Stimulated activated CD4-positive, alpha-beta T cell treated with anti-CD3 and anti-CD28 coated beads, Interleukin-2, amount 100 ng/mL, for 48 hours (primary cell): ENCODE measurements at regions not wholly inside any gene's neighbourhood (a gene's known extent, or its start where the extent isn't known, plus 50 kb on each side); places are given as distances from the start of the nearest gene placed in this dataset.
"Not testable (repeated sequence)": the region's sequence is repeated elsewhere in the genome, so short reads cannot be mapped to it uniquely, and the experiment has no call there.

Source experiments
- DNase-seq, 2 donors: peaks; one replicate each; pipeline ENCODE4 v3.0.0-alpha.2; 2020

- DNase-seq, result no peak
Measured at GRCh38 chr7:21330462-21331178, 97.3 kb upstream of the SP4 start.

GRCh38 chr7:21334906-21335305 is 93.0 kb upstream of the SP4 start:
- DNase-seq, result no peak

DNA sequence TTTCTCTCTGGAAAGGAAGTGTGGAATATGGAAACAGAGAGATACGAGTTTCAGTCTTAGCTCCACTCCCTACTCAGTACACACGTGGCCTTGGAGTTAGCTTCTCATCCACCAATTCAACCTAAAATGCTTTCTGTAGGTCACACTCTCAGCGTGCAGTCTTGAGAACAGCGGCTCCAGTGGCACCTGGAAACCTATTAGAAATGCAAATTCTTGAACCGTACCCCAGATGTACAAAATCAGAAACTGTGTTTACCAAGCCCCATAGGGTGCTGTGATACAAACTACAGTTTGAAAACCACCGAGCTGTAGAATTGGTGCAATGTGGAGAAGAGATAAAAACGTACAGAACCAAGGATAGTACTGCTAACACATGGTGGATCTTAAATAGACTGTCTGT is 91.1 kb upstream of the SP4 start:
- DNase-seq, result no peak

- peak; percentile 29 to 59 for DNase-seq
Measured at GRCh38 chr7:21338728-21339164, 89.1 kb upstream of the SP4 start.

- DNase-seq, result not testable (repeated sequence)
Measured at GRCh38 chr7:21344900-21345299, 83.0 kb upstream of the SP4 start.

DNA sequence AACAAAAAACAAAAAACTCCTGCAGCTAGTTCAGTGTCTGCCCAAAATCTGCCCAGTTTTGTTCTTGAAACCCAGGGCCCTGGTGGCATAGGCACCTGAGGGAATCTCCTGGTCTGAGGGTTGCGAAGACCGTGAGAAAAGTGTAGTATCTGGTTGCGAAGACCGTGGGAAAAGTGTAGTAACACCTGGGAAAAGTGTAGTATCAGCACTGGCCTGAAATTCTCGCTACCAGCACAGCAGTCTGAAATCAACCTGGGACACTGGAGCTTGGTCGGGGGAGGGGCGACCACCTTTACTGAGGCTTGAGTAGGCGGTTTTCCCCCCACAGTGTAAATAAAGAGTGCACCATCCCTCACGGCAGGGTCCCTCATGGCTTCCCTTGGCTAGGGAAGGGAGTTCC is 82.5 kb upstream of the SP4 start:
- DNase-seq, result no peak

GRCh38 chr7:21346297-21346696 is 81.6 kb upstream of the SP4 start:
- DNase-seq, result no peak

DNA sequence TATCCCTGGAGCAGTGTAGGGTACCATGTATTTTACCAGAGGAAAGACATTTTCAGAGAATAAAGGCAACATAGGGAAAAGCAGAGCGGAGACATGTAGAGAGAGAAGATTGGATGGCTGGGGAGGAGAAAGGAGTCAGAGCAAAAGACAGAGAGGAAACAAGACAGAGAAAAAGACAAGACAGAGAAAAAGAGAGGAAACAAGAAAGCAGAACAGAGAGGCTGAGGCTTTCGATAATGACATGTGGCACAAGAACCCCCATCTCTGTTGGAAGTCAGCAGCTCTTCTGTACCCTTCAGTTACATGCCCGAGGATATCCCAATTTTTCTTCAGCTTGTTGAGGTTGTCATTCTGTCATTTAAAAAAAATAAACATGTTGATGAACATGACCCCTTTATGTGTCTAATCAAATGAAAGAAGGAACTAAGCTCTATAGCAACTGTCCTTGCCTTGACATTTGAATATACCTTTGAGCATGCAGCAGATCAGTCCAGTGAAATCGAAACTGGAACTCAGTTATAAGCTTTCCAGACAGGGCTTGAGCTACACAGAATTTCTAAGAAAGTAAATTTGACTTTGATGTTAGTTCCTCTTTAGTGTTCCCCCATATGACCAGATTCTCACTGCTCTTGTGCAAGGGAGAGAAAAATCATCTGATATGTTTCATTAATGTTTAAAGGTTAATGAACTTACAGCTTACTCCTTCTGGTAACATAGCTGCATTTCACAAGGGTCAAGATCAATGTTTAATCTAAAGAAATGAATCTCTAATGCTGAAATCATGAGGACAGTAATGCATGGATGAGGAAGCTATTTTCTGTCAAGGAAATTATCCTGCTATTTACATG is 75.1 kb upstream of the SP4 start:
- no peak for DNase-seq

GRCh38 chr7:21353388-21353780 is 74.5 kb upstream of the SP4 start:
- DNase-seq, result no peak

DNA sequence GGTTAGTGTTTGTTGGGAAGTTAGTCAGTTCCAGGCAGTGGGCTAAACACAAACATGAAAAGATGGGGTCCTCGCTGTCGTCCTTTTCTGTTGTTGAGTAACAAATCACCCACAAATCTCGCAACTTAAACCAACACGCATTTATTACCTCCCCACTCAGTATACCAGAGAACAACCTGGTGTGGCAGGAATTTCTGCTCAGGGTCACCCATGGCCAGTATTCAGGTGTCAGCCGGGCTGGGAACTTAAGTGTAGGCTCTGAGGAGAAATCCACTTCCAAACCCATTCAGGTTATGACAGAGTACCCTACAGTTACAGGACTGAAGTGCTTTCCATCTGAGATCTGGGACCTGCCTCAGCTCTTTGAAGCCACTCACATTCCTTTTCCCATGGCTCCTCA is 73.6 kb upstream of the SP4 start:
- no peak for DNase-seq

DNA sequence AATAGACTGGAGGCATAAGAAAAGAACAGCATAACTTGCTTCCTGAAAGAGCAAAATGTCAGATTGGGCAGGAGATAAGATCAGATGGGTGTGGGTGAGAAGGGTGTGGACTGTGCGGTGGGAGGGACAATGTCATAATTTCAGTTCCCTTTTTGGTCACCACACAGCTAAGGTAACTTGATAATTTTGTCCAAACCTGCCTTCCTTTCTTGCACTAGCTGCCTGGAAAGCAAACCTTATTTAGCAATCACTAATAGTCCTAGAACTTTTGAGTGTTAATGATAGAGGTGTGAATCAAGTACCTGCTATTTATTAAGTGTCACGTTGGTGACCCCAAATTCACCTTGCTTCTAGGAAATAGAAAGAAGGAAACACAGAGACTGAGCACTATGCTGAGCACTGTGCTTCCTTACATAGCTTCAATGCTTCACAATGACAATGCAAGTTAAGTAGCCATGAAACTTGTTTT is 72.4 kb upstream of the SP4 start:
- DNase-seq, result peak; percentile 24 to 28

DNA sequence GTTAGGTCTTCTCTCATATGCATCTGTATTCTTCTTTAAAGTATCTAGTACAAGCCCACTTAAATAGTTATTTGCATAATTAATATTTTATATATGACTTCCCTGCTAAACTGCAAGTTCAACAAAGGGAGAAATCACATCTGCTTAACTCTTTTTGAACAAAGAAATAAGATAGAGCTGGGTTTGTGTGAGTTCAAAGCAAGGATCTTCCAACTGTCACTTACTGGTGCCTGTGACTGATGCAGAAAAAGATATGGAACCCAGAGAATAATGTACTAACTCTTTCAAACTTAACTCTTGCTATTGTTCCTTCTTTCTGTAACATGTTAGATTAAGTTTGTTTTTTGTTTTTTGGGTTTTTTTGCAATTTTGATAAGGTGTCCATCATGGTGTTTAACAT is 71.3 kb upstream of the SP4 start:
- no peak for DNase-seq

DNA sequence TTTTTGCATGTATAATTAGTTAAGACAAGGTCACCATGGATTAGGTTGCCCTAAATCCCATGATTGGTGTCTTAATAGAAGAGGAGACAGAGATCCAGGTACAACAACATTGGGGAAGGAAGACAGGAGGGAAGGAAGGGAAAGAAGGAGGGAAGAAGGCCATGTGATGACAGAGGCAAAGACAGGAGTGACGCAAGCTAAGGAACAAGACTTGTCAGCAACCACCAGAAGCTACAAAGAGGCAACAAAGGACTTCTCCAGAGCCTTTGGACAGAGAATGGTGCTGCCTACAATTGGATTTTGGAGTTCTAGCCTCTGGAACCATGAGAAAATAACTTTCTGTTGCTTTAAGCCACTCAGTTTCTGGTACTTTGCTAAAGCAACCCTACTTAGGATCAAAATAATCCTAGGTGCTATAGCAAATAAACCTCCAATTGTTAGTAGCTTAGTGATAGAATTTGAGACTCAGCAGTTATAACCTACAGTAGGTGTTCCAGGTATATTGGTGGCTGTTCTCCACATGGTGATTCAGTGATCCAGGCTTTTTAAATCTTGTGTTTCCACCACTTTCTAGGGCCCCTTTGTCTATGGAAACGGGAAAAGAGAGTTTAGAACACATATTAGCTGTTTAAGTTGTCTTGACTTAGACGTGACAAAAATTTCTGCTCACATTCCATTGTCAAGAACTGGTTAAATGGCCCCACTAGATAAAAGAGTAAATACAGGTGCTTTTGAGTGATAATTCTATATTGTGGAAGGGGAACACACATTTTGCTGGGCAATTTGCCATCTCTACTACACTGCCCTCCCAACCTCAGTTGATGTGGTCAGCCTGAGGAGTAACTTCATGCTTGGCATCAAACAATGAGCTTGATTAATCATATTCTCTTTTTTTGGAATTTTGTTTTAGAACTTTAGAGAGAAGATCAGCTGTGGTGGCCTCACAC is 70.5 kb upstream of the SP4 start:
- DNase-seq, result no peak

- no peak for DNase-seq
Measured at GRCh38 chr7:21358648-21359047, 69.2 kb upstream of the SP4 start.

GRCh38 chr7:21359163-21359562 is 68.7 kb upstream of the SP4 start:
- DNase-seq, result no peak

DNA sequence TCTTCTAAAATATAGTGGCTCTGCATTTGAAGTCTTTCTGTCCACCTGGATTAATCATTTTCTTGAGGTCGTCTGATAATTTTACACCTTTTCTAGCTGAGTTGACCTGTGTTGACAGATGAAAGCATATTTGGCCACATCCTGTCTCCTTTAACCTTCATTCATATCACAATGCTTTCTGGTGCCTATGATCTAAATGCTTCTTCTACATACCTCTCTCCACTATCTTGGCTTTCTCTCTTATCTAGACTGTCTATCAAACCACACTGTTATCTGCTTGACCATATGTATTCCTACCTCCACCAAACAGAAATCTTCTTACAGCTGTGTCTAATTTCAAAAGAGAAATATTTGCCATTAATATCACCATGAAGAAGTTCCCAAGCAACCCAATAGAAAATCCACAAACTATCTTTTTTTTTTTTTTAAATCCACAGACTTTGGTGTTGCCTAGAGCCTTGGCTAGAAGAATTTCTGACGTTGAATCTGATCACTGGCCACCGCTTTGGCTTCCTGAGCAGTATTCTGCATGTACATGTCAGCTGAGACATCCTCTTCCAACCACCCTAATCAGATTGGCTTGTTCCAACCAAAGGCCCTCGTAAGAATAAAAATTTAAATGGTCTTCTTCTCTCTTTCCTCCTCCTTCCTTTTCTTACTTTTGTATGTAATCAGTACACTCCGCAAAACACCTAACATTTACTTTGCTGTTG is 66.3 kb upstream of the SP4 start:
- no peak for DNase-seq

GRCh38 chr7:21364801-21365271 is 63.0 kb upstream of the SP4 start:
- DNase-seq, result no peak

GRCh38 chr7:21365866-21366624 is 61.8 kb upstream of the SP4 start:
- DNase-seq, result no peak

- DNase-seq, result no peak
Measured at GRCh38 chr7:21367081-21367480, 60.8 kb upstream of the SP4 start.

DNA sequence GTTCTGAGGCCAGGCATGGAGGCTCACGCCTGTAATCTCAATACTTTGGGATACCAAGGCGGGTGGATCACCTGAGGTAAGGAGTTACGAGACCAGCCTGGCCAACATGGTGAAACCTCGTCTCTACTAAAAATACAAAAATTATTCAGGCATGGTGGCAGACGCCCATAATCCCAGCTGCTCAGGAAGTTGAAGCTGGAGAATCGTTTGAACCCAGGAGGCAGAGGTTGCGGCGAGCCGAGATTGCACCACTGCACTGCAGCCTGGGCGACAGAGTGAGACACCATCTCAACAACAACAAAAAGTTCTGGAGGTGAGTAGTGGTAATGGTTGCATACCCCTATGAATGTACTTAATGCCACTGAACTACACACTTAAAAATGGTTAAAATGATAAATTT is 60.3 kb upstream of the SP4 start:
- no peak for DNase-seq

GRCh38 chr7:21368317-21368716 is 59.6 kb upstream of the SP4 start:
- no peak for DNase-seq
